ENCODE measurements at regions not wholly inside any gene's neighbourhood (a gene's known extent, or its start where the extent isn't known, plus 50 kb on each side); places are given as distances from the start of the nearest gene placed in this dataset.

DNA sequence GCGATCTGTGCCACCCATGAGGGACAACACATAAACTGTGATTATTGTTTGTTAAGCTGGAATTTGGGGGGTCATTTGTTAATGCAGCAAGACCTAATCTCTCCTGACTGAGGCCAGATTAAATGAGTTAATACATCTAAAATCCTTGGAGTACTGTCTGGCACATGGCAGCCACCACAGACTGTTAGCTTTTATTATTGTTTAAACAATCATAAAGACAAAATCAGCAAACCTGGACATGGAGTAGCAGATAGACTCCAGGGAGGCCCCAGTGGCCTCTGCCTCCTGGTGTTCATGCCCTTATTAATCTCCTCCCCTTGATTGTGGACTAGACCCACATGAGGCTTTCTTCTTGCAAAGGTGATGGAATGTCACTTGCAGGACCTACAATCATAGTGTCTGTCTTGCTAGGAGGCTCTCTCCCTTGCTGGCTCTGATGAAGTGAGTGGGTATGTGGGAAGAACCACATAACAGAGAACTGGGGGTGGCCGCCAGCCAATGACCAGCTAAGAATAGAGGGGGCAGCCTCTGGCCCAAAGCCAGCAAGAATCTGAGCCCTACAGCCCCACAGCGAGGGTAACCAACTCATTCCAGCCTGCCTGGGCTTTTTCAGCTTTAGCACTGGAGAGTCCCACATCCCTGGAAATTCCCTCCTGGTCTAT, 142.0 kb downstream of the SCARB1 start:
- TF ChIP-seq, protein P1, sequence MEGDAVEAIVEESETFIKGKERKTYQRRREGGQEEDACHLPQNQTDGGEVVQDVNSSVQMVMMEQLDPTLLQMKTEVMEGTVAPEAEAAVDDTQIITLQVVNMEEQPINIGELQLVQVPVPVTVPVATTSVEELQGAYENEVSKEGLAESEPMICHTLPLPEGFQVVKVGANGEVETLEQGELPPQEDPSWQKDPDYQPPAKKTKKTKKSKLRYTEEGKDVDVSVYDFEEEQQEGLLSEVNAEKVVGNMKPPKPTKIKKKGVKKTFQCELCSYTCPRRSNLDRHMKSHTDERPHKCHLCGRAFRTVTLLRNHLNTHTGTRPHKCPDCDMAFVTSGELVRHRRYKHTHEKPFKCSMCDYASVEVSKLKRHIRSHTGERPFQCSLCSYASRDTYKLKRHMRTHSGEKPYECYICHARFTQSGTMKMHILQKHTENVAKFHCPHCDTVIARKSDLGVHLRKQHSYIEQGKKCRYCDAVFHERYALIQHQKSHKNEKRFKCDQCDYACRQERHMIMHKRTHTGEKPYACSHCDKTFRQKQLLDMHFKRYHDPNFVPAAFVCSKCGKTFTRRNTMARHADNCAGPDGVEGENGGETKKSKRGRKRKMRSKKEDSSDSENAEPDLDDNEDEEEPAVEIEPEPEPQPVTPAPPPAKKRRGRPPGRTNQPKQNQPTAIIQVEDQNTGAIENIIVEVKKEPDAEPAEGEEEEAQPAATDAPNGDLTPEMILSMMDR (optimal IDR thresholded peaks at IDR 0.05 in 1 of 3, IDR thresholded peaks at IDR 0.05 in 1 of 3, conservative IDR thresholded peaks at IDR 0.05 in 1 of 3; ENCODE audit: extremely low read depth in 1 of 3, insufficient read depth in 2 of 3, low read length in 3 of 3): no peak
- TF ChIP-seq EZH2 (IDR thresholded peaks at IDR 0.05; ENCODE audit: low read length): no peak
